HK-2 (cell line): ENCODE measurements at regions not wholly inside any gene's neighbourhood (a gene's known extent, or its start where the extent isn't known, plus 50 kb on each side); places are given as distances from the start of the nearest gene placed in this dataset.
"Not testable (repeated sequence)": the region's sequence is repeated elsewhere in the genome, so short reads cannot be mapped to it uniquely, and the experiment has no call there.

Source experiments
- DNase-seq: peaks from one replicate; pipeline ENCODE4 v3.0.0-alpha.2; 2018; ENCODE audit not compliant: unreplicated experiment

- DNase-seq, result no peak
Observed at GRCh38 chr14:106802413-106803364, 1276.3 kb downstream of the TMEM121 start.

- no peak for DNase-seq
Observed at GRCh38 chr14:106803379-106803778, 1277.0 kb downstream of the TMEM121 start.

- DNase-seq, result no peak
Observed at GRCh38 chr14:106807493-106807892, 1281.1 kb downstream of the TMEM121 start.

GRCh38 chr14:106808458-106808857 is 1282.1 kb downstream of the TMEM121 start:
- DNase-seq, result no peak

- DNase-seq, result no peak
Observed at GRCh38 chr14:106808907-106809306, 1282.5 kb downstream of the TMEM121 start.

- no peak for DNase-seq
Observed at GRCh38 chr14:106809615-106810014, 1283.2 kb downstream of the TMEM121 start.

GRCh38 chr14:106810168-106810567 is 1283.8 kb downstream of the TMEM121 start:
- not testable (repeated sequence) for DNase-seq

GRCh38 chr14:106811162-106811561 is 1284.8 kb downstream of the TMEM121 start:
- DNase-seq, result no peak

- no peak for DNase-seq
Observed at GRCh38 chr14:106812788-106813476, 1286.5 kb downstream of the TMEM121 start.

- DNase-seq, result no peak
Observed at GRCh38 chr14:106813477-106813823, 1287.1 kb downstream of the TMEM121 start.

GRCh38 chr14:106820119-106820518 is 1293.7 kb downstream of the TMEM121 start:
- no peak for DNase-seq

- no peak for DNase-seq
Observed at GRCh38 chr14:106821119-106821518, 1294.7 kb downstream of the TMEM121 start.

GRCh38 chr14:106822905-106823304 is 1296.5 kb downstream of the TMEM121 start:
- no peak for DNase-seq

GRCh38 chr14:106823552-106823951 is 1297.2 kb downstream of the TMEM121 start:
- DNase-seq, result no peak

GRCh38 chr14:106826833-106827369 is 1300.5 kb downstream of the TMEM121 start:
- no peak for DNase-seq

- DNase-seq, result no peak
Observed at GRCh38 chr14:106831322-106831720, 1304.9 kb downstream of the TMEM121 start.

- no peak for DNase-seq
Observed at GRCh38 chr14:106837870-106838269, 1311.5 kb downstream of the TMEM121 start.

GRCh38 chr14:106838991-106839769 is 1312.8 kb downstream of the TMEM121 start:
- no peak for DNase-seq

GRCh38 chr14:106840258-106840657 is 1313.9 kb downstream of the TMEM121 start:
- DNase-seq, result no peak

GRCh38 chr14:106840991-106841390 is 1314.6 kb downstream of the TMEM121 start:
- no peak for DNase-seq

- DNase-seq, result no peak
Observed at GRCh38 chr14:106841701-106842100, 1315.3 kb downstream of the TMEM121 start.

- no peak for DNase-seq
Observed at GRCh38 chr14:106842687-106843086, 1316.3 kb downstream of the TMEM121 start.
